Suppressor macrophage (primary cell): ENCODE measurements at regions not wholly inside any gene's neighbourhood (a gene's known extent, or its start where the extent isn't known, plus 50 kb on each side); places are given as distances from the start of the nearest gene placed in this dataset.
"Not testable (repeated sequence)": the region's sequence is repeated elsewhere in the genome, so short reads cannot be mapped to it uniquely, and the experiment has no call there.

Experiments used
- DNase-seq, 4 experiments: peaks; one replicate each; pipeline ENCODE4 v3.0.0-alpha.2; 2020 to 2022

- DNase-seq, result no peak
Measured at GRCh38 chr11:70550456-70551195, 152.3 kb downstream of the CTTN start.

GRCh38 chr11:70551351-70552166 is 153.2 kb downstream of the CTTN start:
- no peak for DNase-seq

GRCh38 chr11:70552167-70553150 is 154.1 kb downstream of the CTTN start:
- no peak for DNase-seq

- no peak for DNase-seq
Measured at GRCh38 chr11:70555078-70555477, 156.7 kb downstream of the CTTN start.

GRCh38 chr11:70556884-70557741 is 158.8 kb downstream of the CTTN start:
- no peak for DNase-seq

GRCh38 chr11:70557742-70558485 is 159.6 kb downstream of the CTTN start:
- no peak for DNase-seq

GRCh38 chr11:70558681-70559080 is 160.4 kb downstream of the CTTN start:
- no peak for DNase-seq

- DNase-seq, result no peak
Measured at GRCh38 chr11:70559516-70559915, 161.2 kb downstream of the CTTN start.

GRCh38 chr11:70560621-70561020 is 162.3 kb downstream of the CTTN start:
- DNase-seq, result not testable (repeated sequence)

- DNase-seq, result no peak
Measured at GRCh38 chr11:70566768-70567530, 168.6 kb downstream of the CTTN start.

- DNase-seq, result no peak
Measured at GRCh38 chr11:70567680-70568034, 169.3 kb downstream of the CTTN start.

- peak; percentile 68 to 82 (median 77) for DNase-seq
Measured at GRCh38 chr11:70568035-70568813, 169.9 kb downstream of the CTTN start.

GRCh38 chr11:70568814-70569617 is 170.7 kb downstream of the CTTN start:
- DNase-seq, result no peak

- DNase-seq, result no peak
Measured at GRCh38 chr11:70569618-70569890, 171.2 kb downstream of the CTTN start.

GRCh38 chr11:70569996-70570692 is 171.8 kb downstream of the CTTN start:
- no peak for DNase-seq

GRCh38 chr11:70570693-70571395 is 172.5 kb downstream of the CTTN start:
- no peak for DNase-seq

- DNase-seq, result no peak
Measured at GRCh38 chr11:70572974-70573260, 174.6 kb downstream of the CTTN start.

GRCh38 chr11:70573701-70574151 is 175.4 kb downstream of the CTTN start:
- no peak for DNase-seq
